Breast epithelium (tissue), 4 donors: ENCODE measurements at regions not wholly inside any gene's neighbourhood (a gene's known extent, or its start where the extent isn't known, plus 50 kb on each side); places are given as distances from the start of the nearest gene placed in this dataset.

Experiments
- DNase-seq, 2 donors: peaks; one replicate each; pipeline ENCODE4 v3.0.0-alpha.2; 2019; ENCODE audit warnings: low spot score in 2 of 2
- H3K27ac ChIP-seq, 2 donors: fragments of 200-600 bp; sonication (generic) in 1 of 2; one replicate each; pipeline ENCODE4 v1.5.1; 2016 to 2019; ENCODE audit warnings: mild to moderate bottlenecking in 1 of 2
- H3K27me3 ChIP-seq, 2 donors: fragments of 200-600 bp; sonication (generic) in 1 of 2; one replicate each; pipeline versions ENCODE4 v1.5.1 to v1.6.0; 2017 to 2019; ENCODE audit warnings: control low read depth in 1 of 2, mild to moderate bottlenecking in 1 of 2
- H3K36me3 ChIP-seq: fragments of 200-600 bp; one replicate; pipeline ENCODE4 v1.5.1; 2019
- H3K4me1 ChIP-seq, 2 donors: fragments of 200-600 bp; sonication (generic); one replicate each; pipeline ENCODE4 v1.5.1; 2016 to 2019; ENCODE audit warnings: control low read depth in 1 of 2
- H3K4me3 ChIP-seq, 3 donors: fragments of 200-600 bp; sonication (generic); 1 replicate in 2 of 3; 2 replicates in 1 of 3; pipeline ENCODE4 v1.5.1; 2016 to 2019; ENCODE audit warnings: mild to moderate bottlenecking in 3 of 3, moderate library complexity in 2 of 3
- H3K9me3 ChIP-seq, 2 donors: fragments of 200-600 bp; sonication (generic) in 1 of 2; one replicate each; pipeline ENCODE4 v1.5.1; 2016 to 2019; ENCODE audit warnings: control low read depth in 1 of 2
- CTCF ChIP-seq, 3 donors: fragments of 450-650 bp; IDR thresholded peaks; one replicate each; pipeline ENCODE4 v1.5.1; 2016 to 2017; ENCODE audit warnings: antibody characterized with exemption in 3 of 3, mild to moderate bottlenecking in 3 of 3, moderate library complexity in 3 of 3
- POLR2A ChIP-seq: fragments of 450-650 bp; IDR thresholded peaks from one replicate; pipeline ENCODE4 v1.6.1; 2016; ENCODE audit warnings: antibody characterized with exemption, mild to moderate bottlenecking, moderate library complexity
- POLR2AphosphoS5 ChIP-seq, 3 donors: sonication (generic); formaldehyde crosslinking; IDR thresholded peaks; one replicate each; pipeline ENCODE4 v1.6.1; 2017; ENCODE audit warnings: antibody characterized with exemption in 3 of 3
- intact Hi-C: fragments of 100-400 bp; cut with DNase I; formaldehyde crosslinking; loops from one replicate; pipeline ENCODE4 v1.15.1; 2023; ENCODE audit warnings: low total_unique reads

- H3K4me3 ChIP-seq, result no peak overlapping the region
- DNase-seq, result no peak
- TF ChIP-seq CTCF (IDR thresholded peaks at IDR 0.05) (no peak), POLR2A (no peak), POLR2AphosphoS5 (IDR thresholded peaks at IDR 0.05) (no peak)
- H3K27me3 ChIP-seq, result no peaks in the 10 kb centered on the region
- intact Hi-C loops, result no loop called here
- H3K36me3 ChIP-seq, result no peaks in the 10 kb centered on the region
- H3K27ac ChIP-seq, result no peak overlapping the region
- H3K9me3 ChIP-seq, result no peaks in the 10 kb centered on the region
- H3K4me1 ChIP-seq, result no peaks in the 10 kb centered on the region
Observed at GRCh38 chr10:91146146-91146545, 74.3 kb upstream of the PCGF5 start.

GRCh38 chr10:91149550-91149949 is 70.9 kb upstream of the PCGF5 start:
- intact Hi-C loops, result no loop called here

GRCh38 chr10:91150631-91151030 is 69.8 kb upstream of the PCGF5 start:
- no peak for TF ChIP-seq POLR2AphosphoS5 (IDR thresholded peaks at IDR 0.05)
- TF ChIP-seq CTCF (IDR thresholded peaks at IDR 0.05), result no peak
- TF ChIP-seq POLR2A, result no peak
- Histone ChIP-seq H3K27me3 (no peaks in the 10 kb centered on the region), H3K9me3 (no peaks in the 10 kb centered on the region), H3K27ac (no peak overlapping the region), H3K36me3 (no peaks in the 10 kb centered on the region), H3K4me1 (no peaks in the 10 kb centered on the region), H3K4me3 (no peak overlapping the region)
- no peak for DNase-seq
- intact Hi-C loops, result no loop called here

More at GRCh38 chr10:91149550-91149949, 70.9 kb upstream of the PCGF5 start:
- Histone ChIP-seq H3K36me3 (no peaks in the 10 kb centered on the region), H3K4me3 (no peak overlapping the region), H3K9me3 (no peaks in the 10 kb centered on the region), H3K4me1 (no peaks in the 10 kb centered on the region), H3K27ac (no peak overlapping the region), H3K27me3 (no peaks in the 10 kb centered on the region)
- TF ChIP-seq POLR2AphosphoS5 (IDR thresholded peaks at IDR 0.05) (no peak), CTCF (IDR thresholded peaks at IDR 0.05) (no peak), POLR2A (no peak)
- no peak for DNase-seq

GRCh38 chr10:91153508-91153907 is 67.0 kb upstream of the PCGF5 start:
- Histone ChIP-seq H3K4me1 (no peaks in the 10 kb centered on the region), H3K27ac (no peak overlapping the region)
- intact Hi-C loops, result no loop called here

GRCh38 chr10:91154842-91155241 is 65.6 kb upstream of the PCGF5 start:
- Histone ChIP-seq H3K4me3 (no peak overlapping the region), H3K27ac (no peak overlapping the region), H3K9me3 (no peaks in the 10 kb centered on the region), H3K27me3 (no peaks in the 10 kb centered on the region), H3K4me1 (no peaks in the 10 kb centered on the region), H3K36me3 (no peaks in the 10 kb centered on the region)
- DNase-seq, result no peak
- intact Hi-C loops, result no loop called here
- TF ChIP-seq POLR2A, result no peak
- TF ChIP-seq CTCF (IDR thresholded peaks at IDR 0.05), result no peak
- no peak for TF ChIP-seq POLR2AphosphoS5 (IDR thresholded peaks at IDR 0.05)

More at GRCh38 chr10:91153508-91153907, 67.0 kb upstream of the PCGF5 start:
- no peak overlapping the region for H3K4me3 ChIP-seq
- no peaks in the 10 kb centered on the region for H3K36me3 ChIP-seq
- H3K9me3 ChIP-seq, result no peaks in the 10 kb centered on the region
- no peaks in the 10 kb centered on the region for H3K27me3 ChIP-seq
- TF ChIP-seq CTCF (IDR thresholded peaks at IDR 0.05) (no peak), POLR2AphosphoS5 (IDR thresholded peaks at IDR 0.05) (no peak), POLR2A (no peak)
- DNase-seq, result no peak
